ENCODE measurements at regions not wholly inside any gene's neighbourhood (a gene's known extent, or its start where the extent isn't known, plus 50 kb on each side); places are given as distances from the start of the nearest gene placed in this dataset.
A peak's percentile ranks its signal among the peaks of the same experiment; 100 is the strongest.
"Not testable (repeated sequence)": the region's sequence is repeated elsewhere in the genome, so short reads cannot be mapped to it uniquely, and the experiment has no call there.

DNA sequence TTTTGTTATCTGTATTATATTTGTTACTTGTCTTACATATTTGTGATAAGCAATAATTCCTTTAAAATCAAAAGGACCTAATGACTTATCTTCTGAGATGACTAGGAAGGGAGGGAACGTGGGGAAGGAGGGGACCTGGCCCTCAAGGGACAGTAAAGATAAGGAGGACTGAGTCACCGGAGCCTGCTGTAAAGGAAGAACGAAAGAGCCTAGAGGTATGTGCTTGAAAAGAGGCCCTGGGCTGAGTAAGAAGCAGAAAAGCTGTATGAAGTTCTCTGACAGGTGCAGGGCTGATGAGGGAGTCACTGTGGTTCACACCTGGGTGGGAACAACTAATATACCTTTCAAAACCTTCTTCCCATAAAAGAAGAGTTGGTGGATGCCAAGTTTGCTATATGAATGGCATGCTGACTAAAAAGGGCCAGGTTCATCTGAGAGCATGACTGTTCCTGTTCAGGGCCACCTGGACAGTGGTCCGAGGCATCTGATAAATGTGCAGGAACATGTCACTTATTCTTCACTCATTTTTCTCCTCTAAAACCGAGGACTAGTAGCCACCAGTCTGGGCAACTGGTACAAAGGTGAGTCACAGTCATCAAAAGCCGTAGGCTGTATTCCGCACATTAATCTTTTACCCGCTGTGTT lies 111.3 kb downstream of the TNFAIP3 start:
- Mint-ChIP-seq H3K4me3 (no peak overlapping the region), H3K27me3 (no peaks in the 10 kb centered on the region), H3K9me3 (ENCODE audit: low read depth) (no peaks in the 10 kb centered on the region), H3K36me3 (no peaks in the 10 kb centered on the region), H3K27ac (peak overlapping the region; percentile 35), H3K4me1 (ENCODE audit: low read depth) (peaks cover 36% of the 10 kb centered on the region)

- not testable (repeated sequence) for H3K27me3 Mint-ChIP-seq; H3K36me3 Mint-ChIP-seq; H3K27ac Mint-ChIP-seq; H3K9me3 Mint-ChIP-seq (ENCODE audit: low read depth); H3K4me3 Mint-ChIP-seq
- peaks cover 30% of the 10 kb centered on the region for H3K4me1 Mint-ChIP-seq (ENCODE audit: low read depth)
These were observed 112.2 kb downstream of the TNFAIP3 start for GRCh38 chr6:137979263-137979662.

DNA sequence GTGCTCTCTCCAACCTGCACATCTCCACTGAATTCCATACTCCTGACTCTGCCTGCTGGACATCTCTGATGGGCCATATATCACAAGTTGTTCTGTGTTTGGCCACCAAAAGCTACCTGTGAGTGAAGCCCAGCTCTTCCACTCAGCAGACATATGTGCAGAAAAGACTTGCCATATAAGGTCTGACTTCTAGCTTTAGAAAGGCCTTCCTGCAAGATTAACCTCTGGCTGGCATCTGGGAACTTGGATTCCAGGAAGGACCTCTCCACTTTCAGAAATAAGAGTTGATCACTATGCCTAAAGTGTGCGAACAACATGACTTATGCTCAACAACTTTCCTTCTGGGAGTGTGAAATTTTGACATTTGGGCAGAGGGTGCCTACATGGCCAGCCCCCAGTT lies 113.7 kb downstream of the TNFAIP3 start:
- peaks cover 14% of the 10 kb centered on the region for H3K4me1 Mint-ChIP-seq (ENCODE audit: low read depth)
- no peak overlapping the region for H3K4me3 Mint-ChIP-seq
- no peaks in the 10 kb centered on the region for H3K9me3 Mint-ChIP-seq (ENCODE audit: low read depth)
- H3K27me3 Mint-ChIP-seq: no peaks in the 10 kb centered on the region
- H3K36me3 Mint-ChIP-seq: no peaks in the 10 kb centered on the region
- H3K27ac Mint-ChIP-seq: no peak overlapping the region

- Mint-ChIP-seq H3K36me3 (no peaks in the 10 kb centered on the region), H3K4me1 (ENCODE audit: low read depth) (peaks cover 5% of the 10 kb centered on the region), H3K27me3 (no peaks in the 10 kb centered on the region), H3K27ac (no peak overlapping the region), H3K9me3 (ENCODE audit: low read depth) (no peaks in the 10 kb centered on the region), H3K4me3 (no peak overlapping the region)
These were observed 114.7 kb downstream of the TNFAIP3 start for GRCh38 chr6:137981758-137982157.

DNA sequence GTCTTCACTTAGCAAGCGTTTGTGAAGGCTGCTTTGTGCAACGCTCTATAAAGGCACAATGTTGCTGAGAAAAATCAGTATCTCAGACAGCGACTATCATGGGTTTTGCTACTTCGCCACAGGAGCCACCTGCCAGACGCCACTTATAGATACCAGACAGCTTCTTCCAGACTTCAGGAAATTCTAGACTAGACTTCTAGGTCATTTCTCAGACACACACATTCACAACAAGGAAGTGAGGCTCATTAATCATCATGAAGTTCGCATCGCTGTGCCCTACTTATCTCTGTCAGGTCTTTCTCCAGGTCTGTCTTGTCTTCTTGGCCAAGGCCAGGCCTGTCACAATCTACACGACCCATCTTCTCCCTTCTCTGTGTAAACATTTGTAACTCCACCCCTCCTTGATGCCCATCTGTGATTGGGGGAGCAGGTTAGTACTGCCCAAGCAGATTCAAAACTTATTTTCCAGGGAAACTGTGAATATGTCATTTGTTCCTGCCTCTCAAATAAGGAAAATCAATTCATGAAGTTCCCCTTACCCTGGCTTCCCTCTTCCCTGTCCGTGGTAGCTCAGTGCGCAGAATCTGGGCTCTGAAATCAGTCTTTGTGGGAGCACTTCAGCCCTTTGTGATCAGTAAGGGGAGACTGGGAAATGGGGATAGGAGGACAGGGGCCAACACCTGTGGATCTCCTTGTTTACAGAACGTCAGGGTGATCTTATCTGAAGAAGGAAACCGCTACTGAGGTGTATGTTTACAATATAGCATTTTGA lies 115.5 kb downstream of the TNFAIP3 start:
- Mint-ChIP-seq H3K9me3 (ENCODE audit: low read depth) (no peaks in the 10 kb centered on the region), H3K36me3 (no peaks in the 10 kb centered on the region), H3K27ac (no peak overlapping the region), H3K27me3 (no peaks in the 10 kb centered on the region), H3K4me1 (ENCODE audit: low read depth) (peaks cover 2% of the 10 kb centered on the region), H3K4me3 (no peak overlapping the region)

- Mint-ChIP-seq H3K36me3 (no peaks in the 10 kb centered on the region), H3K4me3 (no peak overlapping the region), H3K27ac (no peak overlapping the region)
These were observed 116.2 kb downstream of the TNFAIP3 start for GRCh38 chr6:137983269-137983668.

GRCh38 chr6:137989664-137990063 lies 117.6 kb downstream of the PERP start:
- H3K27ac Mint-ChIP-seq: no peak overlapping the region
- H3K27me3 Mint-ChIP-seq: peaks cover 8% of the 10 kb centered on the region
- H3K4me1 Mint-ChIP-seq (ENCODE audit: low read depth): no peaks in the 10 kb centered on the region
- no peaks in the 10 kb centered on the region for H3K9me3 Mint-ChIP-seq (ENCODE audit: low read depth)
- peaks cover 7% of the 10 kb centered on the region for H3K36me3 Mint-ChIP-seq
- no peak overlapping the region for H3K4me3 Mint-ChIP-seq

More at GRCh38 chr6:137983269-137983668, 116.2 kb downstream of the TNFAIP3 start:
- Mint-ChIP-seq H3K4me1 (ENCODE audit: low read depth) (no peaks in the 10 kb centered on the region), H3K9me3 (ENCODE audit: low read depth) (no peaks in the 10 kb centered on the region), H3K27me3 (no peaks in the 10 kb centered on the region)

DNA sequence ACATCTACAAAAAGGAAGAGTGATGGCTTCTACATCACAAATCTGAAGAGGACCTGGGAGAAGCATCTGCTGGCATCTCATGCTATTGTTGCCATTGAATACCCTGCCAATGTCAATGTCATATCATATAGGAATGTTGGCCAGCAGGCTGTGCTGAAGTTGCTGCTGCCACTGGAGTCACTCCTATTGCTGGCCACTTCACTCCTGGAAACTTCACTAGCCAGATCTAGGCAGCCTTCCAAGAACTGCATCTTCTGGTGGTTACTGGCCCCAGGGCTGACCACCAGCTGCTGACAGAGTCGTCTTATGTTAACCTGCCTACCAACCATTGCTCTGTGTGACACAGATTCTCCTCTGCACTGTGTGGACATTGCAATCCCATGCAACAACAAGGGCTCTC lies 111.8 kb downstream of the PERP start:
- Mint-ChIP-seq H3K4me1 (ENCODE audit: low read depth) (no peaks in the 10 kb centered on the region), H3K4me3 (no peak overlapping the region), H3K36me3 (peaks cover 10% of the 10 kb centered on the region), H3K9me3 (ENCODE audit: low read depth) (peaks cover 13% of the 10 kb centered on the region), H3K27ac (no peak overlapping the region), H3K27me3 (no peaks in the 10 kb centered on the region)

GRCh38 chr6:137998461-137999019 lies 108.7 kb downstream of the PERP start:
- Mint-ChIP-seq H3K9me3 (ENCODE audit: low read depth) (peaks cover 13% of the 10 kb centered on the region), H3K4me3 (no peak overlapping the region), H3K4me1 (ENCODE audit: low read depth) (no peaks in the 10 kb centered on the region), H3K27ac (no peak overlapping the region), H3K36me3 (peaks cover 8% of the 10 kb centered on the region), H3K27me3 (no peaks in the 10 kb centered on the region)

GRCh38 chr6:137999815-138000214 lies 107.4 kb downstream of the PERP start:
- Mint-ChIP-seq H3K4me1 (ENCODE audit: low read depth) (no peaks in the 10 kb centered on the region), H3K27me3 (no peaks in the 10 kb centered on the region), H3K36me3 (peaks cover 8% of the 10 kb centered on the region), H3K27ac (no peak overlapping the region), H3K9me3 (ENCODE audit: low read depth) (peaks cover 13% of the 10 kb centered on the region), H3K4me3 (no peak overlapping the region)

GRCh38 chr6:138000941-138001340 lies 106.3 kb downstream of the PERP start:
- Mint-ChIP-seq H3K27me3 (no peaks in the 10 kb centered on the region), H3K4me1 (ENCODE audit: low read depth) (no peaks in the 10 kb centered on the region), H3K9me3 (ENCODE audit: low read depth) (peaks cover 13% of the 10 kb centered on the region), H3K27ac (no peak overlapping the region), H3K36me3 (peaks cover 6% of the 10 kb centered on the region), H3K4me3 (no peak overlapping the region)

- Mint-ChIP-seq H3K4me3 (no peak overlapping the region), H3K27ac (no peak overlapping the region), H3K27me3 (no peaks in the 10 kb centered on the region), H3K9me3 (ENCODE audit: low read depth) (peaks cover 7% of the 10 kb centered on the region), H3K36me3 (peaks cover 4% of the 10 kb centered on the region), H3K4me1 (ENCODE audit: low read depth) (no peaks in the 10 kb centered on the region)
These were observed 105.4 kb downstream of the PERP start for GRCh38 chr6:138001750-138002349.

- Mint-ChIP-seq H3K4me1 (ENCODE audit: low read depth) (no peaks in the 10 kb centered on the region), H3K9me3 (ENCODE audit: low read depth) (no peaks in the 10 kb centered on the region), H3K27me3 (no peaks in the 10 kb centered on the region), H3K4me3 (no peak overlapping the region), H3K27ac (no peak overlapping the region), H3K36me3 (no peaks in the 10 kb centered on the region)
These were observed 102.6 kb downstream of the PERP start for GRCh38 chr6:138004430-138005287.

GRCh38 chr6:138005846-138006245 lies 101.4 kb downstream of the PERP start:
- Mint-ChIP-seq H3K27me3 (no peaks in the 10 kb centered on the region), H3K4me1 (ENCODE audit: low read depth) (no peaks in the 10 kb centered on the region), H3K36me3 (no peaks in the 10 kb centered on the region), H3K27ac (no peak overlapping the region), H3K4me3 (no peak overlapping the region), H3K9me3 (ENCODE audit: low read depth) (no peaks in the 10 kb centered on the region)
